GM20000 (cell line): ENCODE measurements at regions not wholly inside any gene's neighbourhood (a gene's known extent, or its start where the extent isn't known, plus 50 kb on each side); places are given as distances from the start of the nearest gene placed in this dataset.

Source experiments
- DNase-seq: peaks from one replicate; pipeline ENCODE4 v3.0.0; 2012; ENCODE audit warnings: low spot score
- CTCF ChIP-seq: IDR thresholded peaks from 2 replicates; pipeline ENCODE4 v1.5.1; 2012; ENCODE audit warnings: mild to moderate bottlenecking, control low read depth; ENCODE audit errors: extremely low read depth, missing control alignments

- TF ChIP-seq CTCF = no peak
- DNase-seq = no peak
These were observed 71.6 kb upstream of the NECTIN1 start for GRCh38 chr11:119800619-119801018.

- TF ChIP-seq CTCF = no peak
- no peak for DNase-seq
These were observed 71.2 kb upstream of the NECTIN1 start for GRCh38 chr11:119800171-119800570.

- no peak for DNase-seq
- no peak for TF ChIP-seq CTCF
These were observed 69.7 kb upstream of the NECTIN1 start for GRCh38 chr11:119798656-119799055.

GRCh38 chr11:119797736-119798135 is 68.7 kb upstream of the NECTIN1 start:
- DNase-seq = no peak
- TF ChIP-seq CTCF = no peak

GRCh38 chr11:119797123-119797611 is 68.2 kb upstream of the NECTIN1 start:
- TF ChIP-seq CTCF = no peak
- no peak for DNase-seq

- DNase-seq = no peak
These were observed 67.5 kb upstream of the NECTIN1 start for GRCh38 chr11:119796363-119797060.

More at GRCh38 chr11:119796363-119797060, 67.5 kb upstream of the NECTIN1 start:
- no peak for TF ChIP-seq CTCF
